ENCODE measurements at regions not wholly inside any gene's neighbourhood (a gene's known extent, or its start where the extent isn't known, plus 50 kb on each side); places are given as distances from the start of the nearest gene placed in this dataset.

- no peak for DNase-seq
Measured at GRCh38 chr7:26459540-26460193, 168.0 kb downstream of the SNX10 start.

- DNase-seq = no peak
Measured at GRCh38 chr7:26460351-26461085, 168.9 kb downstream of the SNX10 start.

- DNase-seq = no peak
Measured at GRCh38 chr7:26461518-26461917, 169.9 kb downstream of the SNX10 start.

DNA sequence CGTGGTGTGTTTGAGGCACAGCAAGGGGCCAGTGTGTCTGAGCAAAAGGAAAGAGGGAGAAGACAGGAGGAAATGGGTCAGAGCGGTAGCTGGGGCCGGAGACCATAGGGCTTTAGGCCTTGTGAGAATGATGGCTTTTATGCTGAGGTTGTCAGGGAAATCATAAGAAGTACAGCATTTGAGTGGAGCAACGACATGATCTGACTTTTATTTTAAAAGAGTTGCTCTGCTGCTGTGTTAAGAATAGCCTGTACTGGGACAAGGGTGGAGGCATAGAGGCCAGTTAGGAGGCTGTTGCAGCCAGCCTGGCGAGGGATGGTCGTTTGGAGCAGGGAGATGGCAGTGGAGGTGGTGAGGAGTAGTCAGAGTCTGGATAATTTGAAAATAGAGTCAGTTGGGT lies 174.3 kb downstream of the SNX10 start:
- no peak for DNase-seq

GRCh38 chr7:26467104-26467503 lies 175.4 kb downstream of the SNX10 start:
- DNase-seq = no peak

DNA sequence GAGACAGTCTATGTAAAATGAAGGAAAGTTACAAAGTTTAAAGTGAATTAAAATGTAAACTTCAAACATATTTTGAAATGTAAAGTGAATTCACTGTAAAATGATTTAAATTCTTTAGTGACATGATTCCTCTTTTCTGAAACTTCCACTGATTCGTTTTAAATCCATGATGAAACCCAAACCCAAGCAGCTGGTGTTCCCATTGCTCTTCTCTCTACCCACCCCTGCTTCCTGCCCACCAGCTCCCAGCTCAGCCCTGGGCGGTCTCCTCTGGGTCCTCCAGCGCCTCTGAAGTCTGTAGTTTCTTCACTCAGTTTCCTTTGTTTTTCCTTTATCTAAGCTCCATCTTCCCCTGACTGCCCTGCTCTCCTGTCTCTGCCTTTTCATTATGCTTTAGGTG lies 175.9 kb downstream of the SNX10 start:
- DNase-seq = no peak

GRCh38 chr7:26468625-26469024 lies 177.0 kb downstream of the SNX10 start:
- no peak for DNase-seq

- no peak for DNase-seq
Measured at GRCh38 chr7:26469188-26469587, 177.5 kb downstream of the SNX10 start.

GRCh38 chr7:26470691-26471090 lies 179.0 kb downstream of the SNX10 start:
- DNase-seq = no peak

- DNase-seq = no peak
Measured at GRCh38 chr7:26471306-26472075, 179.8 kb downstream of the SNX10 start.

DNA sequence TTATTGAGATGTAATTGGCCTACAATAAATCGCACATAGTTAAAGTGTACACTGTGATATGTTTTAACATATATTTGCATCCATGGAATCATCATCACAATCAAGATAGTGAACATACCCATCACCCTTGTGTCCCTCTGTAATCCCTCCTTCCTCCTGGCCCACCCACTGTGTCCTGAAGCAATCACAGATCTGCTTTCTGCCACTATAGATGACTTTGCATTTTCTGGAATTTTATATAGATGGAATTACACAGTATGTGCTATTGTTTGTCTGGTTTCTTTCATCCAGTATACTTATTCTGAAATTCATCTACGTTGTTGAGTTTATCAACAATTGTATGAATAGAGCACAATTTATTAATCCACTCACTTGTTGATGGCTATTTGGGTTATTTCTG lies 181.3 kb downstream of the SNX10 start:
- no peak for DNase-seq

GRCh38 chr7:26476271-26476670 lies 184.6 kb downstream of the SNX10 start:
- DNase-seq = no peak

DNA sequence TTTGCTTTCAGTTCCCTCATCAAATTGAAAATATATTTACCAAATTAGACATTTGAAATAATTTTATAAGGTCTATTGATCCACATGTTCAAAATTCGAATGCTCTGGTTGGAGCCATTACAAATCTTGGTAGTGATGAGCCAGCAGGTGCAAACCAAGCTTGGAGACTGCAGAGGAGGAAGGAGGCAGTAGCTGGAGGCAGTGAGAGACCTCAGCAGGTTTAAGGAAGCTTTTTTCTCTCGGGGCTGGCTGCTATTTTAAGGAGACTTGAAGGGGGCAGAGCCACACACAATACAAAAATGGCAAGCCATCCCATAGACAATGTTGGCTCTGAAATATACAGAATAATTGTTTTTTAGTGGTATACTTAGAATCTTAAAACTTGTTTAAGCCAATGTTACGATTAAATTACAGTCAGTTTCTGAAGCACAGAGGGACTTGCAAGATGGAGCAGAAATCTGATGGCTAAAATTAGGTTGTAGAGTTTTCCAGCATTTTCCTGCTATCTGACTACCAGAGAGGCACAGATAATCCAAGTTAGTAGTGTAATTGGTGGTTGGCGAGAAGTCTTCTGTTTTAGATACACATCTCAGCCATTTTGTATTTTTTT lies 185.8 kb downstream of the SNX10 start:
- DNase-seq = no peak

- DNase-seq = no peak
Measured at GRCh38 chr7:26478550-26478949, 186.9 kb downstream of the SNX10 start.

- no peak for DNase-seq
Measured at GRCh38 chr7:26479581-26479980, 187.9 kb downstream of the SNX10 start.

GRCh38 chr7:26480156-26480555 lies 188.5 kb downstream of the SNX10 start:
- DNase-seq = no peak

DNA sequence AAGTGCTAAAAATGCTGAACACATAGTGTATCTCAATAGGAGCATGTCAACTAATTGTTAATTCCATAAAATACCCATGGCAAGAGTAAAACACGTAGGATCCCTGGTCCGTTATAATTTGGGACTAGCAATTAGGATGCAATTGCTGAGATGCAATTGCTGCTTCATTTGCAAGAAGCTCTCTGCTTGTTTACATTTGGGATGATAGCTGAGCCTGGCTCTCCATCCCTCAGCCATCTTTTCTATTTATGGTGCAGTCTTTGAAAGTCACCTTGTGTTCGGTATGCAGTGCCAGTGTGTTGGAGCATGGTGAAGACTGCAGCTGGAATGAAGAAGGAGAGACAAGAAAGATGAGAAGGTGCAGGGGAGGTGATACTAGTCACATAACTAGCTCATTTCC lies 191.3 kb downstream of the SNX10 start:
- no peak for DNase-seq

DNA sequence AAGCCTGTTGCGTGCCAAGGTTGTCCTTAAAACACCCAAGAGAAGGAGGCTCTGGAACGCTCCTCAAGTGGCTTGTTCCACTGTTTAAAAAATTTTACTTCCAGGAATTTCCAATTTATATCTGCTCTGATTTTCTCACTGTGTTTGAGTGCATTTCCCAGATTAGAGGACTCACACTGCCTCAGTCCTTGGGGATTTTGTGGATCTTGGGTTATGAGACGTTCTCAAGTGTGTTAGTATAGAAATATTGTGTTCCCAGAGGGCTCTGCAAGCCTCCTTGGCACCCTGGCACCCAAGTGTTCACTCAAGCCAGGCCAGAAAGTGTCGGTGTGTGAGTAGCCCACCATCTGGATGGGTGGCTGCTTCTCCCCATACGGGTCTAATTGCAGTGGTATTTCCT lies 192.2 kb downstream of the SNX10 start:
- DNase-seq = no peak

DNA sequence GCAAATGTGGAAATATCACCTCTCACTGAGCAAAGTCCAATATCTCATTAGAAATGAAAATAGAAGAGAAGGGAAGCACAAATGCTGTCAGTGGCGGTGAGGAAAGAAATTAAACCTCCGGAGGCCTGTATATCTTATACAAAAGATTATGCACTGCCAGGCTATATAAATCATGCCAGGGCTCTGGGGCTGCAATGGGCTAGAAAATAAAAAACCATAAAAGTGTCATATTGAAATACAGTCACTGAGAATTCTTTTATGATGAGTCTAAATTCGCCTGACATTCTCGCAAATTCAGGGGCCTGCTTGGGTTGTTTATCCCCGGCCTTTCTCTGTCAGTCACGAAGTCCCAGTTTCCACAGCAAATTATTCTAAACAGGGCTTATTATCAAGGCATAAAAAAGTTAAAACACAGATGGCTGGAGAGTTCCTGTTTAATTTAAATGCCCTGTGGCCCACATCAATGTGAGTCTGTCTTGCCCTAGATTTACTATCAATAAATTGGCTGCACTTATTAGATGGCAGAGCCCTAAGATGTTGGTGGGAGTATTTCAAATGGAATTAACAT lies 193.8 kb downstream of the SNX10 start:
- no peak for DNase-seq

DNA sequence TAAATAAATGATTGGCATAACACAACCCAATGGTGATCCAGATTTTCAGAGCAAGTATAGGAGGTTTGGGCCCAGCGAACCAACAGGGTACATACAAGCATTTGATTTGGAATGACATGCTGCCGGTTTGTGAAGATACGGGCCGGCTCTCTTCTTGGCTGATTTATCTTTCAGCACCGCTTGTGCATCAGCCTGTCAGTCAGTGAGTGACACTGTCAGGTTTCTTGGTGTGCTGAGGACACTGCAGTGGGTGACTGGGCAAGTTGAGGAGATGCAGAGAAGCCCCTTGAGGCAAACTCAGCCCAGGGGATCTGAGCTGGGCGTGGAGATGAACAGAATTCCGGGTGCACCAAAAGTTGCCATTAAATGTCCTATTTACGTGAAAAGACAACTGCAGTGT lies 194.5 kb downstream of the SNX10 start:
- no peak for DNase-seq

DNA sequence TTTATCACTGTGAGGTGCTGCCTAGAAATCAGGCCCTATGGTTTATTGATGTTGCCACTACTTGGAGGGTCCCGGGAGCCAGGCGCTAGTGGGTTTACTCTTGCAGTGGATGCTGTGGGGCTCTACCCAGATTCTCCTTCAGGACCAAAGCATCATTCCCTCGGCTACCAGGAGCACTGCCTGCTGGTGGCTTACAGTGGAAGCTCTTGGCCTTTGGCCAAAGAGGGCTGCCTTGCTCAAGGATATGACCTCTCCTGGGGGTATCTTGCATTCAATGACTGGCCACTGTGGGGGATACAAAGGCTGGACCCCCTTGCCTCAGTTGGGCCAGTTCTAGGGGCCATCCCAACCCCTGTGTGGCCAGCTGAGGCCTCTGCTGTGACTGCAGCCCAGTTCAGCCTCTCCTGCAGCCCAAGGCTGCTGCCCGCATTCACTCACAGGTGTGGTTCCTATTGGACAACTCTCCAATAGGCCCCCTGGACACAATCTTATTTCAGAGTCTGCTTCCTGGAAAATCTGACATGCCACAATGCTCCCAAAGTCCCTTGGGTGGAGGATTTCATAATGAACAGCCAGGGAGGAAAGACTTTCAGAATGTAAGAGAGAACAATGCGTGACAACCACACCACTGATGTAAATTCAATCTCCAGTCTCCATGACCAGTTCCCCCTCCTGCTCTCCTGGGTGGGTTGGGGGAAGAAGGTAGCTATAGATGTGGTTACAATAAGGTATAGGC lies 196.3 kb downstream of the SNX10 start:
- no peak for DNase-seq

GRCh38 chr7:26489391-26489790 lies 197.7 kb downstream of the SNX10 start:
- no peak for DNase-seq
